Heart left ventricle (tissue), 16 donors: ENCODE measurements at regions not wholly inside any gene's neighbourhood (a gene's known extent, or its start where the extent isn't known, plus 50 kb on each side); places are given as distances from the start of the nearest gene placed in this dataset.

Experiments used
- ATAC-seq, 4 donors: fragments of 200-7000 bp; cut with Tn5 transposase; one replicate each; pipeline ENCODE4 v1.9.1; 2020 to 2022; ENCODE audit warnings: moderate library complexity in 4 of 4, mild to moderate bottlenecking in 3 of 4, moderate number of reproducible peaks in 1 of 4
- DNase-seq, 5 donors: peaks; one replicate each; pipeline ENCODE4 v3.0.0-alpha.2; 2020
- H3K27ac ChIP-seq, 12 donors: fragments of 200-600 bp; sonication (generic) in 4 of 12; one replicate each; pipeline versions ENCODE4 v1.5.0 to v1.8.0; 2016 to 2022; ENCODE audit warnings: mild to moderate bottlenecking in 2 of 12
- H3K27me3 ChIP-seq, 9 donors: fragments of 200-600 bp; sonication (generic) in 2 of 9; one replicate each; pipeline versions ENCODE4 v1.5.1 to v1.8.0; 2016 to 2022; ENCODE audit warnings: mild to moderate bottlenecking in 3 of 9
- H3K36me3 ChIP-seq, 9 donors: fragments of 200-600 bp; sonication (generic) in 2 of 9; one replicate each; pipeline versions ENCODE4 v1.5.0 to v1.8.0; 2018 to 2022; ENCODE audit warnings: mild to moderate bottlenecking in 2 of 9
- H3K4me1 ChIP-seq, 12 donors: fragments of 200-600 bp; sonication (generic) in 4 of 12; one replicate each; pipeline versions ENCODE4 v1.5.0 to v1.8.0; 2016 to 2022; ENCODE audit warnings: mild to moderate bottlenecking in 3 of 12
- H3K4me3 ChIP-seq, 12 donors: fragments of 200-600 bp; sonication (generic) in 4 of 12; one replicate each; pipeline versions ENCODE4 v1.5.0 to v1.8.0; 2017 to 2022; ENCODE audit warnings: mild to moderate bottlenecking in 9 of 12, moderate library complexity in 4 of 12
- H3K9me3 ChIP-seq, 12 donors: fragments of 200-600 bp; sonication (generic) in 4 of 12; one replicate each; pipeline versions ENCODE4 v1.5.0 to v1.8.0; 2016 to 2022; ENCODE audit warnings: mild to moderate bottlenecking in 1 of 12
- CTCF ChIP-seq, 12 donors: fragments of 200-600 bp; sonication (generic) in 4 of 12; IDR thresholded peaks; one replicate each; pipeline versions ENCODE4 v1.5.0 to v1.8.0; 2018 to 2022; ENCODE audit warnings: antibody characterized with exemption in 12 of 12, mild to moderate bottlenecking in 5 of 12
- POLR2A ChIP-seq, 2 donors: fragments of 450-650 bp; IDR thresholded peaks; one replicate each; pipeline ENCODE4 v1.6.1; 2017; ENCODE audit warnings: antibody characterized with exemption in 2 of 2, mild to moderate bottlenecking in 2 of 2, moderate library complexity in 2 of 2
- WGBS, 4 donors: extraction: QIAGEN DNeasy Blood & Tissue Kit in 2 of 4; methylation state at CpG; one replicate each; pipeline versions ENCODE4 v1.1.5 to v1.1.7; 2013 to 2018; 5-methylcytosine and 5-hydroxymethylcytosine counted together
- intact Hi-C, 10 donors: fragments of 100-400 bp; cut with DNase I; formaldehyde crosslinking; loops; one replicate each; pipeline versions ENCODE4 v1.11.1 to v1.14.2; 2022
- donor health status: ischemic (EF 13 %, LVEDD 7.1; RV severe dilation, severe dysfunction).
- donor health status: healthy with polysubstance abuse.
- donor health status: DM: no; HTN: yes; CAD: no.
- donor health status: DM: no; HTN: no; CAD: no.
- donor health status: ischemic (EF 25% LVEDD 6.9; RV normal size, moderate dysfunction).
- donor health status: ischemic (EF 25% LVEDD 5.7; RV mildly dilated, moderate dysfunction).
- donor health status: healthy.
- donor health status: DM: yes; HTN: yes; CAD: no.
- donor health status: ischemic (EF 35%, LVEDD 5.7; RV mildly dilated, moderate dysfunction).
- donor health status: nonischemic (EF 11% LVEDD 7.7; RV severe dilation, severe dysfunction).
- donor health status: DM: yes; HTN: yes; CAD: no.
- donor health status: PGD.
- donor health status: ischemic (EF 29% LVEDD 5.4; RV normal size, mild dysfunction).
- donor health status: nonischemic (EF 23%, LVEDD 6.1; RV moderate dilation, normal function).

GRCh38 chr5:86918246-86918645 lies 300.5 kb downstream of the COX7C start:
- peaks cover 0 to 3% (median 0%) of the 10 kb centered on the region in 12 donors for H3K9me3 ChIP-seq
- H3K36me3 ChIP-seq = no peaks in the 10 kb centered on the region
- intact Hi-C loops = no loop called here
- DNase-seq = no peak
- ATAC-seq = no peak
- H3K4me3 ChIP-seq = no peak overlapping the region
- H3K4me1 ChIP-seq = no peaks in the 10 kb centered on the region
- WGBS, 4 donors = 61 to 69% (median 65%) methylated on average over 4 of the region's 4 CpGs
- H3K27ac ChIP-seq = no peak overlapping the region
- TF ChIP-seq CTCF (IDR thresholded peaks at IDR 0.05) (no peak), POLR2A (IDR thresholded peaks at IDR 0.05) (no peak)
- no peaks in the 10 kb centered on the region for H3K27me3 ChIP-seq

- intact Hi-C loops = no loop called here
- H3K9me3 ChIP-seq = peaks cover 0 to 3% (median 0%) of the 10 kb centered on the region in 12 donors
- TF ChIP-seq POLR2A (IDR thresholded peaks at IDR 0.05) (no peak), CTCF (IDR thresholded peaks at IDR 0.05) (no peak)
- no peak overlapping the region for H3K27ac ChIP-seq
- H3K27me3 ChIP-seq = no peaks in the 10 kb centered on the region
- no peak for DNase-seq
- H3K4me3 ChIP-seq = no peak overlapping the region
- ATAC-seq = no peak
- 76 to 95% (median 87%) methylated on average over 1 of the region's 1 CpG for WGBS, 4 donors
- H3K4me1 ChIP-seq = no peaks in the 10 kb centered on the region
- H3K36me3 ChIP-seq = no peaks in the 10 kb centered on the region
These were observed 308.3 kb downstream of the COX7C start for GRCh38 chr5:86926033-86926432.

GRCh38 chr5:86929123-86929766 lies 311.5 kb downstream of the COX7C start:
- DNase-seq (no peak), ATAC-seq (no peak)
- intact Hi-C loops = no loop called here
- no peaks in the 10 kb centered on the region for H3K4me1 ChIP-seq
- no peaks in the 10 kb centered on the region for H3K27me3 ChIP-seq
- WGBS, 4 donors = 39 to 59% (median 49%) methylated on average over 8 of the region's 8 CpGs
- TF ChIP-seq CTCF (IDR thresholded peaks at IDR 0.05) (no peak), POLR2A (IDR thresholded peaks at IDR 0.05) (no peak)
- H3K27ac ChIP-seq = no peak overlapping the region
- H3K36me3 ChIP-seq = no peaks in the 10 kb centered on the region
- H3K4me3 ChIP-seq = no peak overlapping the region
- no peaks in the 10 kb centered on the region for H3K9me3 ChIP-seq

GRCh38 chr5:86951761-86952160 lies 315.9 kb upstream of the RASA1 start:
- Histone ChIP-seq H3K9me3 (no peaks in the 10 kb centered on the region), H3K4me1 (no peaks in the 10 kb centered on the region), H3K36me3 (no peaks in the 10 kb centered on the region), H3K27ac (no peak overlapping the region), H3K27me3 (peaks cover 0 to 4% (median 0%) of the 10 kb centered on the region in 9 donors), H3K4me3 (no peak overlapping the region)
- ATAC-seq = no peak
- 59 to 69% (median 62%) methylated on average over 3 of the region's 3 CpGs for WGBS, 4 donors
- intact Hi-C loops = loop anchor here in 1 of 10 donors (5.0 kb wide), 1 partner anchor 269 kb away; no protein-coding TSS in a partner anchor
- DNase-seq = no peak
- TF ChIP-seq CTCF (IDR thresholded peaks at IDR 0.05) (no peak), POLR2A (IDR thresholded peaks at IDR 0.05) (no peak)
